HepG2 (cell line): ENCODE measurements at regions not wholly inside any gene's neighbourhood (a gene's known extent, or its start where the extent isn't known, plus 50 kb on each side); places are given as distances from the start of the nearest gene placed in this dataset.

Experiments
- ATAC-seq: fragments of 200-7000 bp; cut with Tn5 transposase; 3 replicates; pipeline ENCODE4 v1.9.1; 2020; ENCODE audit warnings: mild to moderate bottlenecking, moderate library complexity
- BruUV-seq: library from RNA; stranded (reverse); fragments of 400-500 nt; replicated peaks from 2 replicates; lab custom pipeline; 2021; lab: Mats Ljungman, UMichigan
- CTCF ChIA-PET: fragments of 300-600 bp; formaldehyde crosslinking; extraction: SDS; loops from one replicate; lab custom pipeline; 2021; ENCODE audit warnings: low total read pairs, inconsistent platforms, low intra/inter-chr PET ratio; lab: Yijun Ruan, JAX
- POLR2A ChIA-PET: fragments of 350-600 bp; sonication (Branson Sonifier 250); formaldehyde crosslinking; loops from one replicate; lab custom pipeline; 2020; ENCODE audit warnings: antibody characterized with exemption, inconsistent platforms; lab: Yijun Ruan, JAX
- DNase-seq: peaks from one replicate; pipeline ENCODE4 v3.0.0-alpha.2; 2015; ENCODE audit warnings: low spot score
- FAIRE-seq: peaks from 3 replicates; lab custom pipeline; 2011; peaks lifted over from hg19 to GRCh38; lab: Jason Lieb, UNC
- H2AFZ ChIP-seq: one replicate; pipeline ENCODE4 v1.6.1; 2011; ENCODE audit warnings: low read length, inconsistent platforms
- H3K27ac ChIP-seq: fragments of 300-600 bp; 3 replicates; pipeline ENCODE4 v1.8.0; 2011; ENCODE audit warnings: mixed run types, mild to moderate bottlenecking, mixed read lengths, low read length, inconsistent platforms; ENCODE audit not compliant: insufficient read depth; ENCODE audit errors: extremely low read length
- H3K27me3 ChIP-seq, 2 experiments: fragments of 200-600 bp in 1 of 2; 2 replicates in 1 of 2; 3 replicates in 1 of 2; pipeline versions ENCODE4 v1.6.0 to v1.8.0; 2011; ENCODE audit warnings: low read length in 2 of 2, mild to moderate bottlenecking in 2 of 2, moderate library complexity in 2 of 2, inconsistent platforms in 1 of 2; ENCODE audit not compliant: insufficient read depth in 2 of 2, control insufficient read depth in 1 of 2
- H3K36me3 ChIP-seq, 2 experiments: fragments of 200-600 bp in 1 of 2; replicated peaks in 1 of 2; 2 replicates in 1 of 2; 3 replicates in 1 of 2; pipeline versions ENCODE4 v1.5.1 to v1.8.0; 2011; ENCODE audit warnings: low read length in 2 of 2, inconsistent platforms in 1 of 2; ENCODE audit not compliant: insufficient read depth in 2 of 2, control insufficient read depth in 1 of 2
- H3K4me1 ChIP-seq: 2 replicates; pipeline ENCODE4 v1.5.1; 2012; ENCODE audit warnings: low read length, inconsistent platforms; ENCODE audit not compliant: insufficient read depth
- H3K4me2 ChIP-seq: 2 replicates; pipeline ENCODE4 v1.6.0; 2011; ENCODE audit warnings: low read depth, low read length, inconsistent platforms
- H3K4me3 ChIP-seq, 3 experiments: fragments of 200-600 bp in 1 of 3; sonication (generic), shearing (Covaris generic) in 1 of 3; replicated peaks in 1 of 3; 2 replicates each; pipeline ENCODE4 v1.5.1; 2011 to 2016; ENCODE audit warnings: low read length in 3 of 3, inconsistent platforms in 2 of 3, low read depth in 2 of 3, mild to moderate bottlenecking in 2 of 3, control low read depth in 1 of 3, mixed read lengths in 1 of 3; ENCODE audit not compliant: insufficient read depth in 1 of 3
- H3K79me2 ChIP-seq: one replicate; pipeline ENCODE4 v1.6.1; 2011; ENCODE audit warnings: low read length, inconsistent platforms; ENCODE audit not compliant: insufficient read depth
- H3K9ac ChIP-seq: 2 replicates; pipeline ENCODE4 v1.6.0; 2011; ENCODE audit warnings: mild to moderate bottlenecking, low read depth, low read length, inconsistent platforms; ENCODE audit not compliant: insufficient read depth
- H3K9me3 ChIP-seq: 2 replicates; pipeline ENCODE4 v1.5.1; 2012; ENCODE audit warnings: mild to moderate bottlenecking, low read length
- H4K20me1 ChIP-seq: 2 replicates; pipeline ENCODE4 v1.6.0; 2011; ENCODE audit warnings: inconsistent platforms, mild to moderate bottlenecking, low read length, moderate library complexity; ENCODE audit not compliant: insufficient read depth
- ARID4A ChIP-seq: sonication (generic); formaldehyde crosslinking; IDR thresholded peaks from 2 replicates; pipeline ENCODE4 v1.5.0; 2020; ENCODE audit warnings: mild to moderate bottlenecking, missing genetic modification reagents, borderline replicate concordance
- KLF9 ChIP-seq: IDR thresholded peaks from 2 replicates; pipeline ENCODE4 v1.6.1; 2016; ENCODE audit warnings: low read depth
- MXD1 ChIP-seq: sonication (generic); formaldehyde crosslinking; IDR thresholded peaks from 2 replicates; pipeline ENCODE4 v1.4.0; 2020; ENCODE audit warnings: mild to moderate bottlenecking, missing genetic modification reagents
- NONO ChIP-seq, 2 experiments: fragments of 450-650 bp in 1 of 2; sonication (generic) in 1 of 2; formaldehyde crosslinking in 1 of 2; IDR thresholded peaks in 1 of 2; conservative IDR thresholded peaks in 1 of 2; 2 replicates each; pipeline versions ENCODE4 v1.6.1 to v1.8.0; 2017 to 2022; ENCODE audit warnings: mild to moderate bottlenecking in 1 of 2, missing genetic modification reagents in 1 of 2, moderate library complexity in 1 of 2
- RNF2 ChIP-seq: fragments of 450-650 bp; conservative IDR thresholded peaks from 2 replicates; pipeline ENCODE4 v1.6.1; 2016; ENCODE audit warnings: low read depth
- TSC22D2 ChIP-seq: sonication (generic); formaldehyde crosslinking; IDR thresholded peaks from 2 replicates; pipeline ENCODE4 v1.5.1; 2020; ENCODE audit warnings: missing genetic modification reagents, mild to moderate bottlenecking, borderline replicate concordance
- ZBTB49 ChIP-seq: sonication (generic); formaldehyde crosslinking; IDR thresholded peaks from 2 replicates; pipeline ENCODE4 v1.4.0; 2020; ENCODE audit warnings: missing genetic modification reagents, borderline replicate concordance
- ZNF563 ChIP-seq: sonication (generic); formaldehyde crosslinking; IDR thresholded peaks from 2 replicates; pipeline ENCODE4 v1.8.0; 2022; ENCODE audit warnings: mild to moderate bottlenecking, moderate library complexity, missing genetic modification reagents
- ZNF775 ChIP-seq: sonication (generic); formaldehyde crosslinking; IDR thresholded peaks from 2 replicates; pipeline ENCODE4 v1.4.0; 2020; ENCODE audit warnings: missing genetic modification reagents, mild to moderate bottlenecking, moderate library complexity, borderline replicate concordance
- ZNF777 ChIP-seq: sonication (generic); formaldehyde crosslinking; IDR thresholded peaks from 2 replicates; pipeline ENCODE4 v1.4.0; 2020; ENCODE audit warnings: missing genetic modification reagents
- ZSCAN29 ChIP-seq: sonication (generic); formaldehyde crosslinking; conservative IDR thresholded peaks from 2 replicates; pipeline ENCODE4 v1.4.0; 2020; ENCODE audit warnings: mild to moderate bottlenecking, missing genetic modification reagents
- ZSCAN30 ChIP-seq: sonication (generic); formaldehyde crosslinking; IDR thresholded peaks from 2 replicates; pipeline ENCODE4 v1.5.0; 2020; ENCODE audit warnings: mild to moderate bottlenecking, missing genetic modification reagents
- WGBS: methylation state at CpG from one replicate; pipeline ENCODE4 v1.1.6; 2017; ENCODE audit warnings: low lambda C conversion rate; 5-methylcytosine and 5-hydroxymethylcytosine counted together
- in situ Hi-C: cut with HindIII; loops from 2 replicates; pipeline ENCODE4 v1.10.0; 2017; ENCODE audit warnings: low pct_unique_long_range_greater_than_20kb; ENCODE audit not compliant: extremely low pct_ligation_motif_present
- intact Hi-C: fragments of 100-400 bp; cut with micrococcal nuclease; formaldehyde crosslinking; loops from one replicate; pipeline ENCODE4 v1.10.0; 2022; ENCODE audit not compliant: unreplicated experiment

- ATAC-seq, result no peak
- 8% methylated on average over 2 of the region's 2 CpGs for WGBS
- DNase-seq, result no peak
- peaks cover 47% of the 10 kb centered on the region for H3K9me3 ChIP-seq
- no peaks in the 10 kb centered on the region for H3K4me1 ChIP-seq
- no peak for FAIRE-seq
- in situ Hi-C loops (no loop called here), intact Hi-C loops (no loop called here)
- no peak overlapping the region for H2AFZ ChIP-seq
- H3K27me3 ChIP-seq, result no peaks in the 10 kb centered on the region
- ChIA-PET POLR2A (no interaction called here), CTCF (no interaction called here)
- no peak overlapping the region for H3K4me3 ChIP-seq
- H3K4me2 ChIP-seq, result no peak overlapping the region
- H4K20me1 ChIP-seq, result no peaks in the 10 kb centered on the region
- H3K79me2 ChIP-seq, result no peaks in the 10 kb centered on the region
- TF ChIP-seq ZSCAN30 (CRISPR knock-in tag) (no peak), ZNF563 (CRISPR knock-in tag) (no peak), TSC22D2 (CRISPR knock-in tag) (no peak)
- BruUV-seq, result no TSS peak
- no peak overlapping the region for H3K27ac ChIP-seq
- no peak overlapping the region for H3K9ac ChIP-seq
- H3K36me3 ChIP-seq, result no peaks in the 10 kb centered on the region
Measured at GRCh38 chr3:192009903-192010302, 548.9 kb downstream of the PYDC2 start.

DNA sequence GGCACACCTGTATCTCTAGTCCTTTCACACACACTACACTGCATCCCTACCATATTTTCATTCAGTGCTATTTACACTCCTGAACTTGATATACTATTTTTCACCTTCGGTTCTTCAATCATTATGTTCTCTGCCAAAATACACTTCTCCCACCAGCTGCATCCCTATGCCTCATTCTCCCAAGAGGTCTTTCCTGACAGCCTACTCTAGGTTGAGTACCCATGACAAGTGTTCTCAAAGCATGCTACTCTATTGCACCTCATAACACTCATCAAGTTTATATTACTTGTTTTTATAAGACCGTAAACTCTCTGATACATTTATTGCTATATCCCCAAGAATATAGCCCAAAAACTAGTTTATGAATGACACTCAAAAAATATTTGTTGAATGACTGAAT lies 549.5 kb downstream of the PYDC2 start:
- H3K79me2 ChIP-seq, result no peaks in the 10 kb centered on the region
- H2AFZ ChIP-seq, result no peak overlapping the region
- ChIA-PET CTCF (no interaction called here), POLR2A (no interaction called here)
- FAIRE-seq (no peak), DNase-seq (no peak), ATAC-seq (no peak)
- in situ Hi-C loops (no loop called here), intact Hi-C loops (no loop called here)
- WGBS, result 3% methylated on average over 2 of the region's 2 CpGs
- H3K4me2 ChIP-seq, result no peak overlapping the region
- no peak overlapping the region for H3K4me3 ChIP-seq
- H3K27ac ChIP-seq, result no peak overlapping the region
- peaks cover 51% of the 10 kb centered on the region for H3K9me3 ChIP-seq
- no peaks in the 10 kb centered on the region for H4K20me1 ChIP-seq
- no peaks in the 10 kb centered on the region for H3K4me1 ChIP-seq
- no peaks in the 10 kb centered on the region for H3K27me3 ChIP-seq
- no peak overlapping the region for H3K9ac ChIP-seq
- no peaks in the 10 kb centered on the region for H3K36me3 ChIP-seq
- BruUV-seq, result no TSS peak
- TF ChIP-seq ZSCAN29 (no peak), ZNF775 (CRISPR knock-in tag) (no peak), KLF9 (no peak), RNF2 (no peak), ZNF777 (CRISPR knock-in tag) (no peak), ZBTB49 (CRISPR knock-in tag) (no peak), ARID4A (CRISPR knock-in tag) (no peak), NONO (IDR thresholded peaks at IDR 0.05) (no peak), NONO (CRISPR knock-in tag; conservative IDR thresholded peaks at IDR 0.05) (no peak), MXD1 (CRISPR knock-in tag) (no peak)
